ENCODE measurements at regions not wholly inside any gene's neighbourhood (a gene's known extent, or its start where the extent isn't known, plus 50 kb on each side); places are given as distances from the start of the nearest gene placed in this dataset.

- TF ChIP-seq SP1 (IDR thresholded peaks at IDR 0.05) (no peak), TARDBP (IDR thresholded peaks at IDR 0.05) (no peak), ZNF384 (IDR thresholded peaks at IDR 0.05) (no peak), HDGF (IDR thresholded peaks at IDR 0.05; ENCODE audit: borderline replicate concordance) (no peak), SUZ12 (IDR thresholded peaks at IDR 0.05) (no peak), PKNOX1 (IDR thresholded peaks at IDR 0.05) (no peak), BHLHE40 (IDR thresholded peaks at IDR 0.05; ENCODE audit: borderline replicate concordance) (no peak), ELF4 (IDR thresholded peaks at IDR 0.05) (no peak), L3MBTL2 (conservative IDR thresholded peaks at IDR 0.05) (no peak)
These were observed 876.4 kb upstream of the SEL1L start for GRCh38 chr14:82410064-82410463.
